Tibial nerve (tissue), 4 donors: ENCODE measurements at regions not wholly inside any gene's neighbourhood (a gene's known extent, or its start where the extent isn't known, plus 50 kb on each side); places are given as distances from the start of the nearest gene placed in this dataset.
A peak's percentile ranks its signal among the peaks of the same experiment; 100 is the strongest.

Source experiments
- DNase-seq, 2 donors: peaks; one replicate each; pipeline ENCODE4 v3.0.0-alpha.2; 2019; ENCODE audit warnings: low spot score in 2 of 2
- H3K27ac ChIP-seq, 4 donors: fragments of 200-600 bp; sonication (generic) in 3 of 4; one replicate each; pipeline ENCODE4 v1.5.1; 2017 to 2019; ENCODE audit warnings: mild to moderate bottlenecking in 1 of 4
- H3K27me3 ChIP-seq, 2 donors: fragments of 200-600 bp; sonication (generic) in 1 of 2; one replicate each; pipeline versions ENCODE4 v1.5.1 to v1.6.0; 2017 to 2019
- H3K36me3 ChIP-seq, 3 donors: fragments of 200-600 bp; sonication (generic); one replicate each; pipeline ENCODE4 v1.5.1; 2018 to 2019
- H3K4me1 ChIP-seq, 4 donors: fragments of 200-600 bp; sonication (generic) in 3 of 4; one replicate each; pipeline ENCODE4 v1.5.1; 2017 to 2019
- H3K4me3 ChIP-seq, 4 donors: fragments of 200-600 bp; sonication (generic) in 3 of 4; one replicate each; pipeline ENCODE4 v1.5.1; 2017 to 2019; ENCODE audit warnings: mild to moderate bottlenecking in 1 of 4, moderate library complexity in 1 of 4
- H3K9me3 ChIP-seq, 4 donors: fragments of 200-600 bp; sonication (generic) in 3 of 4; one replicate each; pipeline ENCODE4 v1.5.1; 2017 to 2019
- EP300 ChIP-seq, 2 donors: sonication (generic); formaldehyde crosslinking; IDR thresholded peaks; one replicate each; pipeline ENCODE4 v1.6.1; 2017; ENCODE audit warnings: antibody characterized with exemption in 2 of 2, mild to moderate bottlenecking in 1 of 2
- POLR2A ChIP-seq, 2 donors: fragments of 450-650 bp; IDR thresholded peaks; one replicate each; pipeline ENCODE4 v1.6.1; 2017; ENCODE audit warnings: antibody characterized with exemption in 2 of 2, mild to moderate bottlenecking in 2 of 2, moderate library complexity in 2 of 2
- WGBS, 2 donors: methylation state at CpG; one replicate each; pipeline ENCODE4 v1.1.5; 2018; 5-methylcytosine and 5-hydroxymethylcytosine counted together
- TF ChIP-seq, protein P1 (sequence below), 5 experiments: fragments of 200-600 bp in 3 of 5; fragments of 450-650 bp in 2 of 5; sonication (generic) in 3 of 5; IDR thresholded peaks; one replicate each; pipeline ENCODE4 v1.5.1; 2016 to 2019; ENCODE audit warnings: antibody characterized with exemption in 5 of 5, mild to moderate bottlenecking in 3 of 5, moderate library complexity in 2 of 5

DNA sequence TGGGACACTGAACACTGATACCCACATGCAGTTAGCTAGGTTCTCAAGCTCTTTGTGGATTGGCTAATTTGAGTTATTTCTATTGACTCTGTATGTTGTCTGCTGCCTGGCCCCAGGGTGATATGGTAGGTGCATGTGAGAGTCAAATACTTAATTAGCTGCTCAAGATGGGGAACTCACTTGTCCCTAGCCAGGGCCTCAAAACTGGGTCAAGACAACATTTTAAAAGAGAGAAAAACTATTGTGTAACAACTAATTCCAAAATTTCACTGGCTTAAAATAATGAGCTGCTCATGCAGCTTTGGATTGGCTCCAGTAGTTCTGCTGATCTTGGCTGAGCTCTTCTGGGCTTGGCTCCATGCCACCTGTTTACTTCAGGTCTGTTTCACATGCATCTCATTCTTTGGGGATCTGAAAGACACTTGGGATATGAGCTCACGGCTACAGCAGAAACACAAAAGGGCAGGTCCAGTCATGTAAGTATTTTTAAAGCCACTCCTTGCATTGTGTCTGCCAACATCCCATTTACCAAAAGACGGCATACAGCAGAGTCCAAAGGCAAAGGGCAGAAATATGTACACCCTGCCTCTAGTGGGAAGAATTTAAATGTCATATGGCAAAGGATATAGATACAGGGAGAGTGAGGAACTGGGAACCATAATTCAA lies 716.8 kb downstream of the SUCLG1 start:
- H3K36me3 ChIP-seq, result no peaks in the 10 kb centered on the region
- TF ChIP-seq, protein P1, sequence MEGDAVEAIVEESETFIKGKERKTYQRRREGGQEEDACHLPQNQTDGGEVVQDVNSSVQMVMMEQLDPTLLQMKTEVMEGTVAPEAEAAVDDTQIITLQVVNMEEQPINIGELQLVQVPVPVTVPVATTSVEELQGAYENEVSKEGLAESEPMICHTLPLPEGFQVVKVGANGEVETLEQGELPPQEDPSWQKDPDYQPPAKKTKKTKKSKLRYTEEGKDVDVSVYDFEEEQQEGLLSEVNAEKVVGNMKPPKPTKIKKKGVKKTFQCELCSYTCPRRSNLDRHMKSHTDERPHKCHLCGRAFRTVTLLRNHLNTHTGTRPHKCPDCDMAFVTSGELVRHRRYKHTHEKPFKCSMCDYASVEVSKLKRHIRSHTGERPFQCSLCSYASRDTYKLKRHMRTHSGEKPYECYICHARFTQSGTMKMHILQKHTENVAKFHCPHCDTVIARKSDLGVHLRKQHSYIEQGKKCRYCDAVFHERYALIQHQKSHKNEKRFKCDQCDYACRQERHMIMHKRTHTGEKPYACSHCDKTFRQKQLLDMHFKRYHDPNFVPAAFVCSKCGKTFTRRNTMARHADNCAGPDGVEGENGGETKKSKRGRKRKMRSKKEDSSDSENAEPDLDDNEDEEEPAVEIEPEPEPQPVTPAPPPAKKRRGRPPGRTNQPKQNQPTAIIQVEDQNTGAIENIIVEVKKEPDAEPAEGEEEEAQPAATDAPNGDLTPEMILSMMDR (IDR thresholded peaks at IDR 0.05), result no peak
- TF ChIP-seq EP300 (IDR thresholded peaks at IDR 0.05), result peak in 1 of 2 donors; percentile 61
- TF ChIP-seq POLR2A (IDR thresholded peaks at IDR 0.05), result no peak
- peak; percentile 67 to 77 for DNase-seq
- peaks cover 0 to 11% (median 0%) of the 10 kb centered on the region in 4 donors for H3K9me3 ChIP-seq
- WGBS, 2 donors, result 23 to 26% methylated on average over 2 of the region's 2 CpGs
- no peak overlapping the region for H3K4me3 ChIP-seq
- no peaks in the 10 kb centered on the region for H3K4me1 ChIP-seq
- H3K27ac ChIP-seq, result peak overlapping the region in 1 of 4 donors; percentile 8
- no peaks in the 10 kb centered on the region for H3K27me3 ChIP-seq

- WGBS, 2 donors, result 86 to 96% methylated on average over 3 of the region's 3 CpGs
- Histone ChIP-seq H3K36me3 (no peaks in the 10 kb centered on the region), H3K4me3 (no peak overlapping the region), H3K9me3 (no peaks in the 10 kb centered on the region), H3K4me1 (no peaks in the 10 kb centered on the region), H3K27me3 (no peaks in the 10 kb centered on the region), H3K27ac (no peak overlapping the region)
- TF ChIP-seq, protein P1 (IDR thresholded peaks at IDR 0.05), result no peak
- no peak for TF ChIP-seq POLR2A (IDR thresholded peaks at IDR 0.05)
- no peak for TF ChIP-seq EP300 (IDR thresholded peaks at IDR 0.05)
- DNase-seq, result no peak
Measured at GRCh38 chr2:83730223-83730622, 728.9 kb downstream of the SUCLG1 start.

DNA sequence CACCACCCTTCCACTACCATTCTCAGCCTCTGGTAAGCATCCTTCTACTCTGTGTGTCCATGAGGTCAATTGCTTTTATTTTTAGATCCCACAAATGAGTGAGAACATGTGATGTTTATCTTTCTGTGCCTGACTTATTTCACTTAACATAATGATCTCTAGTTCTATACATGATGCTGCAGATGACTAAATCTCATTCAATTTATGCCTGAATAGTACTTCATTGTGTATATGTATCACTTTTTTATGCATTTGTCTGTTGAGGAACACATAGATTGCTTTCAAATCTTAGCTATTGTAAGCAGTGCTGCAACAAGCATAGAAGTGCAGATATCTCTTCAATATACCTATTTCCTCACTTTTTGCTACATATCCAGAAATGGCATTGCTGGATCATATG lies 733.3 kb downstream of the SUCLG1 start:
- Histone ChIP-seq H3K36me3 (no peaks in the 10 kb centered on the region), H3K4me1 (no peaks in the 10 kb centered on the region), H3K27ac (no peak overlapping the region), H3K9me3 (no peaks in the 10 kb centered on the region), H3K4me3 (no peak overlapping the region), H3K27me3 (no peaks in the 10 kb centered on the region)
- TF ChIP-seq, protein P1 (IDR thresholded peaks at IDR 0.05), result no peak
- TF ChIP-seq POLR2A (IDR thresholded peaks at IDR 0.05) (no peak), EP300 (IDR thresholded peaks at IDR 0.05) (no peak)
- DNase-seq, result no peak

DNA sequence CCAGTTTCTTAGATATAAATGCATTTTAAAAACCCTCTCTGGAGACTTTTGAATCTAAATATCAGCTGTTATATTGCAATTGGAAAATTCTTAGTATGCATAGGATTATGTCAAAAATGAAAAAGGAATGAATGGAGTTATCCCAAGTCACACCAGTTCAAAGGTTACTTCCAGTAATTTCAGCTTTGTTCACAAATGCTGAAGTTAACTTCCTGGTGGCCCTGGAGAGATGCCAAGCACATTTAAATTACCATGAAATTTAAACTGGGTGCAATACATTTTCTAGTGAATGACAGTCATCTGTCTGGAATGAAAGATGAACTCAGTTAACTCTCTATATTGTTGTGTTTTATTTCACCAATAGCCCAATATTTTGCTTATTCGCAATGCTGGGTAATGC lies 753.9 kb downstream of the SUCLG1 start:
- no peaks in the 10 kb centered on the region for H3K9me3 ChIP-seq
- no peak overlapping the region for H3K27ac ChIP-seq
- H3K4me1 ChIP-seq, result no peaks in the 10 kb centered on the region
- no peak overlapping the region for H3K4me3 ChIP-seq
- DNase-seq, result no peak
- H3K27me3 ChIP-seq, result no peaks in the 10 kb centered on the region
- TF ChIP-seq POLR2A (IDR thresholded peaks at IDR 0.05), result no peak
- 64 to 65% methylated on average over 1 of the region's 1 CpG for WGBS, 2 donors
- no peaks in the 10 kb centered on the region for H3K36me3 ChIP-seq

GRCh38 chr2:83703598-83703997 lies 755.5 kb downstream of the SUCLG1 start:
- no peak for TF ChIP-seq EP300 (IDR thresholded peaks at IDR 0.05)
- TF ChIP-seq, protein P1 (IDR thresholded peaks at IDR 0.05), result no peak
- no peak for TF ChIP-seq POLR2A (IDR thresholded peaks at IDR 0.05)
- Histone ChIP-seq H3K36me3 (no peaks in the 10 kb centered on the region), H3K4me1 (no peaks in the 10 kb centered on the region), H3K9me3 (no peaks in the 10 kb centered on the region), H3K4me3 (no peak overlapping the region), H3K27me3 (no peaks in the 10 kb centered on the region), H3K27ac (no peak overlapping the region)
- WGBS, 2 donors, result 70 to 71% methylated on average over 1 of the region's 1 CpG
- no peak for DNase-seq

GRCh38 chr2:83696838-83697237 lies 762.2 kb downstream of the SUCLG1 start:
- Histone ChIP-seq H3K27ac (no peak overlapping the region), H3K27me3 (no peaks in the 10 kb centered on the region), H3K4me3 (no peak overlapping the region), H3K9me3 (no peaks in the 10 kb centered on the region), H3K4me1 (no peaks in the 10 kb centered on the region), H3K36me3 (no peaks in the 10 kb centered on the region)
- TF ChIP-seq EP300 (IDR thresholded peaks at IDR 0.05) (no peak), POLR2A (IDR thresholded peaks at IDR 0.05) (no peak)
- TF ChIP-seq, protein P1 (IDR thresholded peaks at IDR 0.05), result no peak
- WGBS, 2 donors, result 32 to 41% methylated on average over 4 of the region's 4 CpGs
- DNase-seq, result no peak
